Transverse colon (tissue), 4 donors: ENCODE measurements at regions not wholly inside any gene's neighbourhood (a gene's known extent, or its start where the extent isn't known, plus 50 kb on each side); places are given as distances from the start of the nearest gene placed in this dataset.

Experiments used
- DNase-seq: peaks from one replicate; pipeline ENCODE4 v3.0.0-alpha.2; 2019
- H3K27ac ChIP-seq, 4 donors: fragments of 200-600 bp; sonication (generic); 2 replicates each; pipeline ENCODE4 v1.5.1; 2016 to 2018; ENCODE audit warnings: inconsistent platforms in 4 of 4
- H3K27me3 ChIP-seq: fragments of 200-600 bp; sonication (generic); 2 replicates; pipeline ENCODE4 v1.5.1; 2017; ENCODE audit warnings: inconsistent platforms
- H3K36me3 ChIP-seq, 4 donors: fragments of 200-600 bp; sonication (generic); 2 replicates each; pipeline ENCODE4 v1.5.1; 2017 to 2019; ENCODE audit warnings: inconsistent platforms in 4 of 4
- H3K4me1 ChIP-seq, 4 donors: fragments of 200-600 bp; sonication (generic); 2 replicates each; pipeline ENCODE4 v1.5.1; 2017 to 2020; ENCODE audit warnings: inconsistent platforms in 4 of 4
- H3K4me3 ChIP-seq, 4 donors: fragments of 200-600 bp; sonication (generic); 1 replicate in 1 of 4; 2 replicates in 3 of 4; pipeline versions ENCODE4 v1.5.1 to v1.6.1; 2017 to 2019; ENCODE audit warnings: inconsistent platforms in 4 of 4
- H3K9me3 ChIP-seq, 2 donors: fragments of 200-600 bp; sonication (generic); 2 replicates each; pipeline ENCODE4 v1.5.1; 2017 to 2019; ENCODE audit warnings: inconsistent platforms in 2 of 2
- EP300 ChIP-seq: sonication (generic); formaldehyde crosslinking; IDR thresholded peaks from one replicate; pipeline ENCODE4 v1.6.1; 2017; ENCODE audit warnings: antibody characterized with exemption, low read depth
- POLR2A ChIP-seq: fragments of 450-650 bp; IDR thresholded peaks from one replicate; pipeline ENCODE4 v1.6.1; 2016; ENCODE audit warnings: antibody characterized with exemption, mild to moderate bottlenecking, moderate library complexity
- POLR2AphosphoS5 ChIP-seq, 3 donors: sonication (generic); formaldehyde crosslinking; IDR thresholded peaks; one replicate each; pipeline ENCODE4 v1.6.1; 2016; ENCODE audit warnings: antibody characterized with exemption in 3 of 3
- WGBS, 2 donors: methylation state at CpG; one replicate each; pipeline ENCODE4 v1.1.5; 2018; ENCODE audit warnings: low coverage in 1 of 2; 5-methylcytosine and 5-hydroxymethylcytosine counted together
- in situ Hi-C, 4 donors: fragments of 200-750 bp; cut with MboI; loops; one replicate each; pipeline versions ENCODE4 v1.15.0 to v1.15.1; 2017; ENCODE audit warnings: low sequenced_read_pairs in 3 of 4, low pct_ligation_motif_present in 1 of 4, low pct_unique_long_range_greater_than_20kb in 1 of 4
- intact Hi-C: fragments of 100-400 bp; cut with DNase I; formaldehyde crosslinking; loops from one replicate; pipeline ENCODE4 v1.15.1; 2023; ENCODE audit warnings: low total_unique reads
- TF ChIP-seq, protein P1 (sequence below), 5 experiments: fragments of 200-600 bp in 3 of 5; fragments of 450-650 bp in 2 of 5; sonication (generic) in 3 of 5; IDR thresholded peaks; 1 replicate in 2 of 5; 2 replicates in 3 of 5; pipeline ENCODE4 v1.5.1; 2016 to 2017; ENCODE audit warnings: antibody characterized with exemption in 5 of 5, inconsistent platforms in 3 of 5, mild to moderate bottlenecking in 2 of 5, moderate library complexity in 1 of 5

DNA sequence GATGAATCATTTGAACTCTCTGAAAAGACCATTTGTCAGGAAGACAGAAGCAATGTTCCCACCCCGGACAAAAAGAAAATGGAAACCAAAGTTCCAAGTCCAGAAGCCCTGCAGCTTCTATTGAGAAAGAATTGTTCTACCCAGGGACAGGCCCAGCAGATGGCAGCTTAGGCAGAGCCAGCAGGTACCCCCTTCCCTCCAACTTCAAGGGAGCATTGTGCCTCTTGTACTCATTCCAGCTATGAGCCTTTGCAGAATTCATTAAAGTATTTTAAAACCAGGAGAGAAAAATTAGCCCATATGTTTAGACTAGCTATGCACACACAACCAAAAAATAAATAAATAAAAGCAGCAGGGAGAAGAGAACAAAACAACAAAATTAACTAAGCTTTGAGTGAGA is 85.2 kb upstream of the KCND3 start:
- intact Hi-C loops: no loop called here
- no peak for DNase-seq
- H3K9me3 ChIP-seq: no peaks in the 10 kb centered on the region
- in situ Hi-C loops: no loop called here
- WGBS, 2 donors: 23 to 64% methylated on average over 1 of the region's 1 CpG
- H3K36me3 ChIP-seq: no peaks in the 10 kb centered on the region
- no peak overlapping the region for H3K27ac ChIP-seq
- no peaks in the 10 kb centered on the region for H3K4me1 ChIP-seq
- H3K4me3 ChIP-seq: no peak overlapping the region
- TF ChIP-seq POLR2A: no peak
- TF ChIP-seq EP300: no peak
- TF ChIP-seq, protein P1, sequence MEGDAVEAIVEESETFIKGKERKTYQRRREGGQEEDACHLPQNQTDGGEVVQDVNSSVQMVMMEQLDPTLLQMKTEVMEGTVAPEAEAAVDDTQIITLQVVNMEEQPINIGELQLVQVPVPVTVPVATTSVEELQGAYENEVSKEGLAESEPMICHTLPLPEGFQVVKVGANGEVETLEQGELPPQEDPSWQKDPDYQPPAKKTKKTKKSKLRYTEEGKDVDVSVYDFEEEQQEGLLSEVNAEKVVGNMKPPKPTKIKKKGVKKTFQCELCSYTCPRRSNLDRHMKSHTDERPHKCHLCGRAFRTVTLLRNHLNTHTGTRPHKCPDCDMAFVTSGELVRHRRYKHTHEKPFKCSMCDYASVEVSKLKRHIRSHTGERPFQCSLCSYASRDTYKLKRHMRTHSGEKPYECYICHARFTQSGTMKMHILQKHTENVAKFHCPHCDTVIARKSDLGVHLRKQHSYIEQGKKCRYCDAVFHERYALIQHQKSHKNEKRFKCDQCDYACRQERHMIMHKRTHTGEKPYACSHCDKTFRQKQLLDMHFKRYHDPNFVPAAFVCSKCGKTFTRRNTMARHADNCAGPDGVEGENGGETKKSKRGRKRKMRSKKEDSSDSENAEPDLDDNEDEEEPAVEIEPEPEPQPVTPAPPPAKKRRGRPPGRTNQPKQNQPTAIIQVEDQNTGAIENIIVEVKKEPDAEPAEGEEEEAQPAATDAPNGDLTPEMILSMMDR (IDR thresholded peaks at IDR 0.05): no peak
- no peak for TF ChIP-seq POLR2AphosphoS5 (IDR thresholded peaks at IDR 0.05)
- H3K27me3 ChIP-seq: no peaks in the 10 kb centered on the region

- Histone ChIP-seq H3K36me3 (no peaks in the 10 kb centered on the region), H3K9me3 (no peaks in the 10 kb centered on the region), H3K27ac (no peak overlapping the region), H3K4me3 (no peak overlapping the region), H3K4me1 (no peaks in the 10 kb centered on the region), H3K27me3 (no peaks in the 10 kb centered on the region)
- intact Hi-C loops (no loop called here), in situ Hi-C loops (no loop called here)
- no peak for DNase-seq
- 70% methylated on average over 1 of the region's 1 CpG; no CpG with 5 or more reads in 1 of the 2 donors for WGBS, 2 donors
- TF ChIP-seq, protein P1 (IDR thresholded peaks at IDR 0.05): no peak
- no peak for TF ChIP-seq EP300
- TF ChIP-seq POLR2A: no peak
- no peak for TF ChIP-seq POLR2AphosphoS5 (IDR thresholded peaks at IDR 0.05)
Measured at GRCh38 chr1:112075566-112075965, 86.1 kb upstream of the KCND3 start.

DNA sequence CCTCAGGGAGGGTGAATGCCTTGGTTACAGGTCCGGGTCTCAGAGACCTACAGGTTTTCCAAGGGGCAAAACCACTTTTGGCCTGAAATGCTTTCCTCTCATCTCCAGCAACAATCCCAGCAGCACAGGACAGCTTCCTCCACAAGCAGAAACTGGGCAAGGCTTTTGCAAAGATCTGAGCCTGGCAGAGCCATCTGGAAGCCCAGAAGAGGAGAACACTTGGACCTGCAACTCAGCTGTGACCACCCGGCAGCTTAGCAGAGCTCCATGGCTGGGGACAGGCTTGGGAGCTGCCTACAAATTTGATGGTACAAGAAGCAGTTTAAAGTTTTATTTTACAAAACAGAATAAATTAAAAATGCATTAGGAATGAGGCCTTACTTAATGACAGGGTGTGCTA is 90.0 kb upstream of the KCND3 start:
- WGBS, 2 donors: 73 to 80% methylated on average over 1 to 2 of the region's 2 CpGs
- TF ChIP-seq POLR2AphosphoS5 (IDR thresholded peaks at IDR 0.05): no peak
- TF ChIP-seq, protein P1 (IDR thresholded peaks at IDR 0.05): no peak
- no peak for TF ChIP-seq EP300
- no peak for TF ChIP-seq POLR2A
- Histone ChIP-seq H3K9me3 (no peaks in the 10 kb centered on the region), H3K36me3 (no peaks in the 10 kb centered on the region), H3K27me3 (no peaks in the 10 kb centered on the region), H3K27ac (no peak overlapping the region), H3K4me3 (no peak overlapping the region), H3K4me1 (no peaks in the 10 kb centered on the region)
- DNase-seq: no peak
- intact Hi-C loops: no loop called here
- in situ Hi-C loops: no loop called here

GRCh38 chr1:112083487-112083886 is 94.0 kb upstream of the KCND3 start:
- no peak for DNase-seq
- in situ Hi-C loops: no loop called here
- Histone ChIP-seq H3K4me3 (no peak overlapping the region), H3K27me3 (no peaks in the 10 kb centered on the region), H3K27ac (no peak overlapping the region), H3K4me1 (no peaks in the 10 kb centered on the region), H3K36me3 (no peaks in the 10 kb centered on the region), H3K9me3 (no peaks in the 10 kb centered on the region)
- TF ChIP-seq POLR2A (no peak), EP300 (no peak), POLR2AphosphoS5 (IDR thresholded peaks at IDR 0.05) (no peak)
- TF ChIP-seq, protein P1 (IDR thresholded peaks at IDR 0.05): no peak
- intact Hi-C loops: no loop called here
- 0 to 14% methylated on average over 1 to 3 of the region's 3 CpGs for WGBS, 2 donors
